GM12878 (cell line): ENCODE measurements at regions not wholly inside any gene's neighbourhood (a gene's known extent, or its start where the extent isn't known, plus 50 kb on each side); places are given as distances from the start of the nearest gene placed in this dataset.

Experiments used
- BCL11A ChIP-seq: IDR thresholded peaks from 2 replicates; pipeline ENCODE4 v1.6.1; 2011; ENCODE audit warnings: low read depth, low read length
- CHD1 ChIP-seq: IDR thresholded peaks from 2 replicates; pipeline ENCODE4 v1.6.1; 2012; ENCODE audit warnings: low read depth, low read length, improper control_type of control experiment
- GABPA ChIP-seq: IDR thresholded peaks from 2 replicates; pipeline ENCODE4 v1.6.1; 2014; ENCODE audit warnings: antibody characterized with exemption, low read depth, mild to moderate bottlenecking, inconsistent platforms
- IKZF1 ChIP-seq: fragments of 450-650 bp; conservative IDR thresholded peaks from 2 replicates; pipeline ENCODE4 v1.6.1; 2017; ENCODE audit warnings: antibody characterized with exemption, mild to moderate bottlenecking
- NR2F1 ChIP-seq: fragments of 450-650 bp; conservative IDR thresholded peaks from 2 replicates; pipeline ENCODE4 v1.6.1; 2017; ENCODE audit warnings: mild to moderate bottlenecking
- POLR2A ChIP-seq: IDR thresholded peaks from 2 replicates; pipeline ENCODE4 v1.6.1; 2011; ENCODE audit warnings: low read depth, mild to moderate bottlenecking, low read length
- TAF1 ChIP-seq: IDR thresholded peaks from 2 replicates; pipeline ENCODE4 v1.6.1; 2011; ENCODE audit warnings: mild to moderate bottlenecking, low read depth, low read length, borderline replicate concordance
- ZNF207 ChIP-seq: fragments of 450-650 bp; IDR thresholded peaks from 2 replicates; pipeline ENCODE4 v1.6.1; 2014; ENCODE audit warnings: antibody characterized with exemption, mild to moderate bottlenecking, borderline replicate concordance
- TF ChIP-seq, protein P1 (sequence below): fragments of 450-650 bp; formaldehyde crosslinking; IDR thresholded peaks from 2 replicates; pipeline ENCODE4 v1.4.0; 2022; ENCODE audit warnings: mild to moderate bottlenecking, moderate library complexity
- TF ChIP-seq, protein P2 (sequence below): fragments of 450-650 bp; conservative IDR thresholded peaks from 2 replicates; pipeline ENCODE4 v1.6.1; 2017; ENCODE audit warnings: mild to moderate bottlenecking, moderate library complexity
- TF ChIP-seq, protein P3 (sequence below): fragments of 450-650 bp; IDR thresholded peaks from 2 replicates; pipeline ENCODE4 v1.6.1; 2016; ENCODE audit warnings: mild to moderate bottlenecking
- TF ChIP-seq, protein P4 (sequence below): fragments of 450-650 bp; IDR thresholded peaks from 2 replicates; pipeline ENCODE4 v1.6.1; 2017; ENCODE audit warnings: mild to moderate bottlenecking, moderate library complexity
- TF ChIP-seq, protein P5 (sequence below): fragments of 450-650 bp; IDR thresholded peaks from 2 replicates; pipeline ENCODE4 v1.6.1; 2016; ENCODE audit warnings: mild to moderate bottlenecking, moderate library complexity, borderline replicate concordance

DNA sequence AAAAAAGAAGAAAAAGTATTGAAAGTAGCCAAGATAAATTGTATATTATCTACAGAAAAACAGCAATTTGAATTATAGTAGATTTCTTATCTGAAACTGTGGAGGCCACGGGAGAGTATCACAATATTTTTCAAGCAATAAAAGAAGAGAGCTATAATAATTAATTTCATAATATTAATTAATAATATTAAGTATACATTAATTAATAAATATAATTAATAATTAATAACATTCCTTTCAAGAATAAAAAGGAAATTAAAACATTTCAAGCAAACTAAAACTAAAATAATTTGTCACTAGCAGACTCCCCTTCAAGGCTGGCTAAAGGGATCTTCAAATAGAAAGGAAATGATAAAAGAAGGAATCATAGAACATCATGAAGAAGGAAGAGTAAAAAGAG, 372.7 kb upstream of the KYNU start (continued):
- TF ChIP-seq, protein P1, sequence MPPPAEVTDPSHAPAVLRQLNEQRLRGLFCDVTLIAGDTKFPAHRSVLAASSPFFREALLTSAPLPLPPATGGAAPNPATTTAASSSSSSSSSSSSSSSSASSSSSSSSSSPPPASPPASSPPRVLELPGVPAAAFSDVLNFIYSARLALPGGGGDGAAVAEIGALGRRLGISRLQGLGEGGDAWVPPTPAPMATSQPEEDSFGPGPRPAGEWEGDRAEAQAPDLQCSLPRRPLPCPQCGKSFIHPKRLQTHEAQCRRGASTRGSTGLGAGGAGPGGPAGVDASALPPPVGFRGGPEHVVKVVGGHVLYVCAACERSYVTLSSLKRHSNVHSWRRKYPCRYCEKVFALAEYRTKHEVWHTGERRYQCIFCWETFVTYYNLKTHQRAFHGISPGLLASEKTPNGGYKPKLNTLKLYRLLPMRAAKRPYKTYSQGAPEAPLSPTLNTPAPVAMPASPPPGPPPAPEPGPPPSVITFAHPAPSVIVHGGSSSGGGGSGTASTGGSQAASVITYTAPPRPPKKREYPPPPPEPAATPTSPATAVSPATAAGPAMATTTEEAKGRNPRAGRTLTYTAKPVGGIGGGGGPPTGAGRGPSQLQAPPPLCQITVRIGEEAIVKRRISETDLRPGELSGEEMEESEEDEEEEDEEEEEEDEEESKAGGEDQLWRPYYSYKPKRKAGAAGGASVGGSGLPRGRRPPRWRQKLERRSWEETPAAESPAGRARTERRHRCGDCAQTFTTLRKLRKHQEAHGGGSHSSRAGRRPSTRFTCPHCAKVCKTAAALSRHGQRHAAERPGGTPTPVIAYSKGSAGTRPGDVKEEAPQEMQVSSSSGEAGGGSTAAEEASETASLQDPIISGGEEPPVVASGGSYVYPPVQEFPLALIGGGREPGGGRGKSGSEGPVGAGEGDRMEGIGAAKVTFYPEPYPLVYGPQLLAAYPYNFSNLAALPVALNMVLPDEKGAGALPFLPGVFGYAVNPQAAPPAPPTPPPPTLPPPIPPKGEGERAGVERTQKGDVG (CRISPR knock-in tag) = no peak
- TF ChIP-seq BCL11A (no peak), TAF1 (no peak), GABPA (no peak), IKZF1 (no peak), NR2F1 (no peak), ZNF207 (no peak), CHD1 (no peak), POLR2A (no peak)
- TF ChIP-seq, protein P2, sequence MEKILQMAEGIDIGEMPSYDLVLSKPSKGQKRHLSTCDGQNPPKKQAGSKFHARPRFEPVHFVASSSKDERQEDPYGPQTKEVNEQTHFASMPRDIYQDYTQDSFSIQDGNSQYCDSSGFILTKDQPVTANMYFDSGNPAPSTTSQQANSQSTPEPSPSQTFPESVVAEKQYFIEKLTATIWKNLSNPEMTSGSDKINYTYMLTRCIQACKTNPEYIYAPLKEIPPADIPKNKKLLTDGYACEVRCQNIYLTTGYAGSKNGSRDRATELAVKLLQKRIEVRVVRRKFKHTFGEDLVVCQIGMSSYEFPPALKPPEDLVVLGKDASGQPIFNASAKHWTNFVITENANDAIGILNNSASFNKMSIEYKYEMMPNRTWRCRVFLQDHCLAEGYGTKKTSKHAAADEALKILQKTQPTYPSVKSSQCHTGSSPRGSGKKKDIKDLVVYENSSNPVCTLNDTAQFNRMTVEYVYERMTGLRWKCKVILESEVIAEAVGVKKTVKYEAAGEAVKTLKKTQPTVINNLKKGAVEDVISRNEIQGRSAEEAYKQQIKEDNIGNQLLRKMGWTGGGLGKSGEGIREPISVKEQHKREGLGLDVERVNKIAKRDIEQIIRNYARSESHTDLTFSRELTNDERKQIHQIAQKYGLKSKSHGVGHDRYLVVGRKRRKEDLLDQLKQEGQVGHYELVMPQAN = no peak
- TF ChIP-seq, protein P3, sequence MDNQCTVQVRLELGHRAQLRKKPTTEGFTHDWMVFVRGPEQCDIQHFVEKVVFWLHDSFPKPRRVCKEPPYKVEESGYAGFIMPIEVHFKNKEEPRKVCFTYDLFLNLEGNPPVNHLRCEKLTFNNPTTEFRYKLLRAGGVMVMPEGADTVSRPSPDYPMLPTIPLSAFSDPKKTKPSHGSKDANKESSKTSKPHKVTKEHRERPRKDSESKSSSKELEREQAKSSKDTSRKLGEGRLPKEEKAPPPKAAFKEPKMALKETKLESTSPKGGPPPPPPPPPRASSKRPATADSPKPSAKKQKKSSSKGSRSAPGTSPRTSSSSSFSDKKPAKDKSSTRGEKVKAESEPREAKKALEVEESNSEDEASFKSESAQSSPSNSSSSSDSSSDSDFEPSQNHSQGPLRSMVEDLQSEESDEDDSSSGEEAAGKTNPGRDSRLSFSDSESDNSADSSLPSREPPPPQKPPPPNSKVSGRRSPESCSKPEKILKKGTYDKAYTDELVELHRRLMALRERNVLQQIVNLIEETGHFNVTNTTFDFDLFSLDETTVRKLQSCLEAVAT = no peak
- TF ChIP-seq, protein P4, sequence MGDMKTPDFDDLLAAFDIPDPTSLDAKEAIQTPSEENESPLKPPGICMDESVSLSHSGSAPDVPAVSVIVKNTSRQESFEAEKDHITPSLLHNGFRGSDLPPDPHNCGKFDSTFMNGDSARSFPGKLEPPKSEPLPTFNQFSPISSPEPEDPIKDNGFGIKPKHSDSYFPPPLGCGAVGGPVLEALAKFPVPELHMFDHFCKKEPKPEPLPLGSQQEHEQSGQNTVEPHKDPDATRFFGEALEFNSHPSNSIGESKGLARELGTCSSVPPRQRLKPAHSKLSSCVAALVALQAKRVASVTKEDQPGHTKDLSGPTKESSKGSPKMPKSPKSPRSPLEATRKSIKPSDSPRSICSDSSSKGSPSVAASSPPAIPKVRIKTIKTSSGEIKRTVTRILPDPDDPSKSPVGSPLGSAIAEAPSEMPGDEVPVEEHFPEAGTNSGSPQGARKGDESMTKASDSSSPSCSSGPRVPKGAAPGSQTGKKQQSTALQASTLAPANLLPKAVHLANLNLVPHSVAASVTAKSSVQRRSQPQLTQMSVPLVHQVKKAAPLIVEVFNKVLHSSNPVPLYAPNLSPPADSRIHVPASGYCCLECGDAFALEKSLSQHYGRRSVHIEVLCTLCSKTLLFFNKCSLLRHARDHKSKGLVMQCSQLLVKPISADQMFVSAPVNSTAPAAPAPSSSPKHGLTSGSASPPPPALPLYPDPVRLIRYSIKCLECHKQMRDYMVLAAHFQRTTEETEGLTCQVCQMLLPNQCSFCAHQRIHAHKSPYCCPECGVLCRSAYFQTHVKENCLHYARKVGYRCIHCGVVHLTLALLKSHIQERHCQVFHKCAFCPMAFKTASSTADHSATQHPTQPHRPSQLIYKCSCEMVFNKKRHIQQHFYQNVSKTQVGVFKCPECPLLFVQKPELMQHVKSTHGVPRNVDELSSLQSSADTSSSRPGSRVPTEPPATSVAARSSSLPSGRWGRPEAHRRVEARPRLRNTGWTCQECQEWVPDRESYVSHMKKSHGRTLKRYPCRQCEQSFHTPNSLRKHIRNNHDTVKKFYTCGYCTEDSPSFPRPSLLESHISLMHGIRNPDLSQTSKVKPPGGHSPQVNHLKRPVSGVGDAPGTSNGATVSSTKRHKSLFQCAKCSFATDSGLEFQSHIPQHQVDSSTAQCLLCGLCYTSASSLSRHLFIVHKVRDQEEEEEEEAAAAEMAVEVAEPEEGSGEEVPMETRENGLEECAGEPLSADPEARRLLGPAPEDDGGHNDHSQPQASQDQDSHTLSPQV = no peak
- TF ChIP-seq, protein P5, sequence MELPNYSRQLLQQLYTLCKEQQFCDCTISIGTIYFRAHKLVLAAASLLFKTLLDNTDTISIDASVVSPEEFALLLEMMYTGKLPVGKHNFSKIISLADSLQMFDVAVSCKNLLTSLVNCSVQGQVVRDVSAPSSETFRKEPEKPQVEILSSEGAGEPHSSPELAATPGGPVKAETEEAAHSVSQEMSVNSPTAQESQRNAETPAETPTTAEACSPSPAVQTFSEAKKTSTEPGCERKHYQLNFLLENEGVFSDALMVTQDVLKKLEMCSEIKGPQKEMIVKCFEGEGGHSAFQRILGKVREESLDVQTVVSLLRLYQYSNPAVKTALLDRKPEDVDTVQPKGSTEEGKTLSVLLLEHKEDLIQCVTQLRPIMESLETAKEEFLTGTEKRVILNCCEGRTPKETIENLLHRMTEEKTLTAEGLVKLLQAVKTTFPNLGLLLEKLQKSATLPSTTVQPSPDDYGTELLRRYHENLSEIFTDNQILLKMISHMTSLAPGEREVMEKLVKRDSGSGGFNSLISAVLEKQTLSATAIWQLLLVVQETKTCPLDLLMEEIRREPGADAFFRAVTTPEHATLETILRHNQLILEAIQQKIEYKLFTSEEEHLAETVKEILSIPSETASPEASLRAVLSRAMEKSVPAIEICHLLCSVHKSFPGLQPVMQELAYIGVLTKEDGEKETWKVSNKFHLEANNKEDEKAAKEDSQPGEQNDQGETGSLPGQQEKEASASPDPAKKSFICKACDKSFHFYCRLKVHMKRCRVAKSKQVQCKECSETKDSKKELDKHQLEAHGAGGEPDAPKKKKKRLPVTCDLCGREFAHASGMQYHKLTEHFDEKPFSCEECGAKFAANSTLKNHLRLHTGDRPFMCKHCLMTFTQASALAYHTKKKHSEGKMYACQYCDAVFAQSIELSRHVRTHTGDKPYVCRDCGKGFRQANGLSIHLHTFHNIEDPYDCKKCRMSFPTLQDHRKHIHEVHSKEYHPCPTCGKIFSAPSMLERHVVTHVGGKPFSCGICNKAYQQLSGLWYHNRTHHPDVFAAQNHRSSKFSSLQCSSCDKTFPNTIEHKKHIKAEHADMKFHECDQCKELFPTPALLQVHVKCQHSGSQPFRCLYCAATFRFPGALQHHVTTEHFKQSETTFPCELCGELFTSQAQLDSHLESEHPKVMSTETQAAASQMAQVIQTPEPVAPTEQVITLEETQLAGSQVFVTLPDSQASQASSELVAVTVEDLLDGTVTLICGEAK = no peak
